GM23248 (cell line): ENCODE measurements at regions not wholly inside any gene's neighbourhood (a gene's known extent, or its start where the extent isn't known, plus 50 kb on each side); places are given as distances from the start of the nearest gene placed in this dataset.

ENCODE experiments used
- EZH2 ChIP-seq: fragments of 200-600 bp; sonication (generic); IDR thresholded peaks from 2 replicates; pipeline ENCODE4 v1.6.1; 2018; ENCODE audit warnings: antibody characterized with exemption, mild to moderate bottlenecking; ENCODE audit not compliant: insufficient read depth, poor library complexity, severe bottlenecking
- EZH2phosphoT487 ChIP-seq: fragments of 200-600 bp; sonication (generic); IDR thresholded peaks from 2 replicates; pipeline ENCODE4 v1.6.1; 2018; ENCODE audit warnings: antibody characterized with exemption, moderate library complexity, mild to moderate bottlenecking, low read depth; ENCODE audit not compliant: insufficient read depth

GRCh38 chr17:27945333-27945616 lies 52.1 kb upstream of the LYRM9 start:
- no peak for TF ChIP-seq EZH2
- TF ChIP-seq EZH2phosphoT487: no peak
